GM19351 (cell line): ENCODE measurements at regions not wholly inside any gene's neighbourhood (a gene's known extent, or its start where the extent isn't known, plus 50 kb on each side); places are given as distances from the start of the nearest gene placed in this dataset.

Experiments used
- ATAC-seq: cut with Tn5 transposase; IDR thresholded peaks from one replicate; pipeline ENCODE4 v1.9.1; 2021; ENCODE audit warnings: mild to moderate bottlenecking, moderate library complexity; ENCODE audit not compliant: unreplicated experiment

- no peak for ATAC-seq
These were observed 284.5 kb downstream of the KCNRG start for GRCh38 chr13:50299546-50300249.

- ATAC-seq: no peak
These were observed 288.9 kb downstream of the KCNRG start for GRCh38 chr13:50303963-50304721.

- no peak for ATAC-seq
These were observed 290.9 kb downstream of the KCNRG start for GRCh38 chr13:50306156-50306555.

GRCh38 chr13:50309318-50309717, 294.1 kb downstream of the KCNRG start:
- ATAC-seq: no peak

- ATAC-seq: no peak
These were observed 294.8 kb downstream of the KCNRG start for GRCh38 chr13:50309882-50310594.

GRCh38 chr13:50310734-50311133, 295.5 kb downstream of the KCNRG start:
- no peak for ATAC-seq

- ATAC-seq: no peak
These were observed 303.6 kb downstream of the KCNRG start for GRCh38 chr13:50318887-50319286.

- ATAC-seq: no peak
These were observed 304.5 kb downstream of the KCNRG start for GRCh38 chr13:50319635-50320255.

- no peak for ATAC-seq
These were observed 305.1 kb downstream of the KCNRG start for GRCh38 chr13:50320271-50320862.

GRCh38 chr13:50322006-50322405, 306.8 kb downstream of the KCNRG start:
- no peak for ATAC-seq

GRCh38 chr13:50323440-50324065, 308.3 kb downstream of the KCNRG start:
- ATAC-seq: no peak

GRCh38 chr13:50326271-50326670, 311.0 kb downstream of the KCNRG start:
- no peak for ATAC-seq

GRCh38 chr13:50326811-50327210, 311.6 kb downstream of the KCNRG start:
- ATAC-seq: no peak

- no peak for ATAC-seq
These were observed 319.0 kb downstream of the KCNRG start for GRCh38 chr13:50334115-50334778.

GRCh38 chr13:50334944-50335343, 319.7 kb downstream of the KCNRG start:
- ATAC-seq: no peak

GRCh38 chr13:50339271-50339670, 324.0 kb downstream of the KCNRG start:
- no peak for ATAC-seq

- no peak for ATAC-seq
These were observed 324.9 kb downstream of the KCNRG start for GRCh38 chr13:50340146-50340545.

GRCh38 chr13:50340551-50341287, 325.5 kb downstream of the KCNRG start:
- no peak for ATAC-seq

- no peak for ATAC-seq
These were observed 326.3 kb downstream of the KCNRG start for GRCh38 chr13:50341526-50341925.
